ENCODE measurements at regions not wholly inside any gene's neighbourhood (a gene's known extent, or its start where the extent isn't known, plus 50 kb on each side); places are given as distances from the start of the nearest gene placed in this dataset.
"Not testable (repeated sequence)": the region's sequence is repeated elsewhere in the genome, so short reads cannot be mapped to it uniquely, and the experiment has no call there.

- DNase-seq, result no peak
These were observed 73.7 kb upstream of the H2AZ1 start for GRCh38 chr4:100023800-100024199.

GRCh38 chr4:100022792-100023222, 72.7 kb upstream of the H2AZ1 start:
- DNase-seq, result no peak

GRCh38 chr4:100019821-100020220, 69.7 kb upstream of the H2AZ1 start:
- no peak for DNase-seq

GRCh38 chr4:100017637-100018310, 67.7 kb upstream of the H2AZ1 start:
- no peak for DNase-seq

- DNase-seq, result no peak
These were observed 66.1 kb upstream of the H2AZ1 start for GRCh38 chr4:100016191-100016590.

- no peak for DNase-seq
These were observed 64.5 kb upstream of the H2AZ1 start for GRCh38 chr4:100014616-100015015.

GRCh38 chr4:100009490-100009889, 59.4 kb upstream of the H2AZ1 start:
- no peak for DNase-seq

- no peak for DNase-seq
These were observed 58.0 kb upstream of the H2AZ1 start for GRCh38 chr4:100008048-100008447.

- not testable (repeated sequence) for DNase-seq
These were observed 56.1 kb upstream of the H2AZ1 start for GRCh38 chr4:100006161-100006560.
